GM12878 (cell line): ENCODE measurements at regions not wholly inside any gene's neighbourhood (a gene's known extent, or its start where the extent isn't known, plus 50 kb on each side); places are given as distances from the start of the nearest gene placed in this dataset.

Experiments used
- ASH2L ChIP-seq: fragments of 300-600, 200-600 bp; sonication (generic); IDR thresholded peaks from 2 replicates; pipeline ENCODE4 v1.6.1; 2017; ENCODE audit warnings: low read depth, mild to moderate bottlenecking, borderline replicate concordance
- CEBPB ChIP-seq, 2 experiments: fragments of 150-350 bp in 1 of 2; IDR thresholded peaks; 2 replicates each; pipeline ENCODE4 v1.6.1; 2012 to 2014; ENCODE audit warnings: low read depth in 2 of 2, low read length in 2 of 2, borderline replicate concordance in 1 of 2, inconsistent platforms in 1 of 2
- EGR1 ChIP-seq, 2 experiments: IDR thresholded peaks; 1 replicate in 1 of 2; 2 replicates in 1 of 2; pipeline ENCODE4 v1.6.1; 2011 to 2012; ENCODE audit warnings: low read depth in 2 of 2, low read length in 2 of 2, borderline replicate concordance in 1 of 2, mild to moderate bottlenecking in 1 of 2, moderate library complexity in 1 of 2
- ETV6 ChIP-seq, 2 experiments: fragments of 450-650 bp in 1 of 2; IDR thresholded peaks in 1 of 2; conservative IDR thresholded peaks in 1 of 2; 2 replicates each; pipeline ENCODE4 v1.6.1; 2014; ENCODE audit warnings: antibody characterized with exemption in 1 of 2, borderline replicate concordance in 1 of 2, low read depth in 1 of 2, mild to moderate bottlenecking in 1 of 2, moderate library complexity in 1 of 2
- EZH2 ChIP-seq: IDR thresholded peaks from 2 replicates; pipeline ENCODE4 v1.6.1; 2012; ENCODE audit warnings: low read depth, mild to moderate bottlenecking, control low read depth, inconsistent platforms, low read length, borderline replicate concordance; ENCODE audit not compliant: control insufficient read depth
- HCFC1 ChIP-seq: fragments of 150-350 bp; IDR thresholded peaks from 2 replicates; pipeline ENCODE4 v1.6.1; 2014; ENCODE audit warnings: low read length
- KDM1A ChIP-seq: fragments of 200-600 bp; sonication (generic); IDR thresholded peaks from 2 replicates; pipeline ENCODE4 v1.6.1; 2016; ENCODE audit warnings: borderline replicate concordance
- POLR2AphosphoS2 ChIP-seq: IDR thresholded peaks from 2 replicates; pipeline ENCODE4 v1.6.1; 2011; ENCODE audit warnings: low read depth, mild to moderate bottlenecking, low read length, improper control_type of control experiment, moderate library complexity
- SMAD1 ChIP-seq: fragments of 450-650 bp; IDR thresholded peaks from 2 replicates; pipeline ENCODE4 v1.6.1; 2018; ENCODE audit warnings: mild to moderate bottlenecking, low read depth; ENCODE audit not compliant: partially characterized antibody
- SMC3 ChIP-seq: IDR thresholded peaks from 2 replicates; pipeline ENCODE4 v1.6.1; 2011; ENCODE audit warnings: low read length, improper control_type of control experiment, borderline replicate concordance
- ZNF24 ChIP-seq: fragments of 450-650 bp; IDR thresholded peaks from 2 replicates; pipeline ENCODE4 v1.6.1; 2017; ENCODE audit warnings: antibody characterized with exemption, mild to moderate bottlenecking
- TF ChIP-seq, protein P1 (sequence below): IDR thresholded peaks from 2 replicates; pipeline ENCODE4 v1.6.1; 2012; ENCODE audit warnings: low read depth, low read length, improper control_type of control experiment
- TF ChIP-seq, protein P2 (sequence below): IDR thresholded peaks from 2 replicates; pipeline ENCODE4 v1.6.1; 2012; ENCODE audit warnings: low read length, inconsistent platforms
- TF ChIP-seq, protein P3 (sequence below), 3 experiments: IDR thresholded peaks in 2 of 3; conservative IDR thresholded peaks in 1 of 3; 2 replicates each; pipeline ENCODE4 v1.5.1; 2011; ENCODE audit warnings: low read depth in 3 of 3, low read length in 3 of 3, mild to moderate bottlenecking in 3 of 3, control low read depth in 2 of 3, moderate library complexity in 2 of 3, inconsistent platforms in 1 of 3, mixed read lengths in 1 of 3; ENCODE audit not compliant: control insufficient read depth in 2 of 3, insufficient read depth in 1 of 3; ENCODE audit errors: extremely low read depth in 1 of 3

DNA sequence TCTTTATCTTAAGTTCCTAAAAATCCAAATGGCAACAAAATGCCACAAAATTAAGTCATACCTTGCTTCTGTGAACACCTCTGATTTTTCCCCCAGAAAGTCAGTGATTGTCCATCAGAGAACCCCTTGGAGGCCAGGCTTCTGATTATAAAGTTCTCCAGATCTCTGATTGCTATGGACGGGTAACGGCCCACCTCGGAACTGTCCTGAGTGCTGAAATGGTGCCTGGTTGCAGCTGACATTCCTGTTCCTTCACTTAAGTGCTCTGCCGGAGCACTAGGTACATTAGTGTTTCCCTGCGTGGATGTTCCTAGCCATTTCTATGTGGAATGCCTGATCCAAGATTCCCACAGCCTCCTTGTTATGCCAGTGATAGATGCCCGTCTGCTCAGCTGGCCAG lies 85.0 kb downstream of the CHST1 start:
- TF ChIP-seq, protein P1, sequence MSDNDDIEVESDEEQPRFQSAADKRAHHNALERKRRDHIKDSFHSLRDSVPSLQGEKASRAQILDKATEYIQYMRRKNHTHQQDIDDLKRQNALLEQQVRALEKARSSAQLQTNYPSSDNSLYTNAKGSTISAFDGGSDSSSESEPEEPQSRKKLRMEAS: no peak
- TF ChIP-seq POLR2AphosphoS2 (no peak), HCFC1 (no peak), EGR1 (IDR thresholded peaks at IDR 0.05; ENCODE audit: borderline replicate concordance in 1 of 2, low read depth in 2 of 2, low read length in 2 of 2) (no peak), ETV6 (conservative IDR thresholded peaks at IDR 0.05 in 1 of 2, IDR thresholded peaks at IDR 0.05 in 1 of 2; ENCODE audit: borderline replicate concordance in 1 of 2, low read depth in 1 of 2) (no peak), EZH2 (no peak), KDM1A (no peak), SMC3 (no peak), CEBPB (IDR thresholded peaks at IDR 0.05; ENCODE audit: borderline replicate concordance in 1 of 2, low read depth in 2 of 2, low read length in 2 of 2) (no peak), ZNF24 (no peak), SMAD1 (no peak), ASH2L (no peak)
- TF ChIP-seq, protein P2, sequence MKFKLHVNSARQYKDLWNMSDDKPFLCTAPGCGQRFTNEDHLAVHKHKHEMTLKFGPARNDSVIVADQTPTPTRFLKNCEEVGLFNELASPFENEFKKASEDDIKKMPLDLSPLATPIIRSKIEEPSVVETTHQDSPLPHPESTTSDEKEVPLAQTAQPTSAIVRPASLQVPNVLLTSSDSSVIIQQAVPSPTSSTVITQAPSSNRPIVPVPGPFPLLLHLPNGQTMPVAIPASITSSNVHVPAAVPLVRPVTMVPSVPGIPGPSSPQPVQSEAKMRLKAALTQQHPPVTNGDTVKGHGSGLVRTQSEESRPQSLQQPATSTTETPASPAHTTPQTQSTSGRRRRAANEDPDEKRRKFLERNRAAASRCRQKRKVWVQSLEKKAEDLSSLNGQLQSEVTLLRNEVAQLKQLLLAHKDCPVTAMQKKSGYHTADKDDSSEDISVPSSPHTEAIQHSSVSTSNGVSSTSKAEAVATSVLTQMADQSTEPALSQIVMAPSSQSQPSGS: no peak
- TF ChIP-seq, protein P3, sequence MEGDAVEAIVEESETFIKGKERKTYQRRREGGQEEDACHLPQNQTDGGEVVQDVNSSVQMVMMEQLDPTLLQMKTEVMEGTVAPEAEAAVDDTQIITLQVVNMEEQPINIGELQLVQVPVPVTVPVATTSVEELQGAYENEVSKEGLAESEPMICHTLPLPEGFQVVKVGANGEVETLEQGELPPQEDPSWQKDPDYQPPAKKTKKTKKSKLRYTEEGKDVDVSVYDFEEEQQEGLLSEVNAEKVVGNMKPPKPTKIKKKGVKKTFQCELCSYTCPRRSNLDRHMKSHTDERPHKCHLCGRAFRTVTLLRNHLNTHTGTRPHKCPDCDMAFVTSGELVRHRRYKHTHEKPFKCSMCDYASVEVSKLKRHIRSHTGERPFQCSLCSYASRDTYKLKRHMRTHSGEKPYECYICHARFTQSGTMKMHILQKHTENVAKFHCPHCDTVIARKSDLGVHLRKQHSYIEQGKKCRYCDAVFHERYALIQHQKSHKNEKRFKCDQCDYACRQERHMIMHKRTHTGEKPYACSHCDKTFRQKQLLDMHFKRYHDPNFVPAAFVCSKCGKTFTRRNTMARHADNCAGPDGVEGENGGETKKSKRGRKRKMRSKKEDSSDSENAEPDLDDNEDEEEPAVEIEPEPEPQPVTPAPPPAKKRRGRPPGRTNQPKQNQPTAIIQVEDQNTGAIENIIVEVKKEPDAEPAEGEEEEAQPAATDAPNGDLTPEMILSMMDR (IDR thresholded peaks at IDR 0.05 in 2 of 3, conservative IDR thresholded peaks at IDR 0.05 in 1 of 3; ENCODE audit: control insufficient read depth in 2 of 3, extremely low read depth in 1 of 3, insufficient read depth in 1 of 3, low read depth in 3 of 3, low read length in 3 of 3): no peak
